ENCODE measurements at regions not wholly inside any gene's neighbourhood (a gene's known extent, or its start where the extent isn't known, plus 50 kb on each side); places are given as distances from the start of the nearest gene placed in this dataset.

GRCh38 chr6:113457751-113458150 is 399.4 kb upstream of the MARCKS start:
- TF ChIP-seq, protein P1, sequence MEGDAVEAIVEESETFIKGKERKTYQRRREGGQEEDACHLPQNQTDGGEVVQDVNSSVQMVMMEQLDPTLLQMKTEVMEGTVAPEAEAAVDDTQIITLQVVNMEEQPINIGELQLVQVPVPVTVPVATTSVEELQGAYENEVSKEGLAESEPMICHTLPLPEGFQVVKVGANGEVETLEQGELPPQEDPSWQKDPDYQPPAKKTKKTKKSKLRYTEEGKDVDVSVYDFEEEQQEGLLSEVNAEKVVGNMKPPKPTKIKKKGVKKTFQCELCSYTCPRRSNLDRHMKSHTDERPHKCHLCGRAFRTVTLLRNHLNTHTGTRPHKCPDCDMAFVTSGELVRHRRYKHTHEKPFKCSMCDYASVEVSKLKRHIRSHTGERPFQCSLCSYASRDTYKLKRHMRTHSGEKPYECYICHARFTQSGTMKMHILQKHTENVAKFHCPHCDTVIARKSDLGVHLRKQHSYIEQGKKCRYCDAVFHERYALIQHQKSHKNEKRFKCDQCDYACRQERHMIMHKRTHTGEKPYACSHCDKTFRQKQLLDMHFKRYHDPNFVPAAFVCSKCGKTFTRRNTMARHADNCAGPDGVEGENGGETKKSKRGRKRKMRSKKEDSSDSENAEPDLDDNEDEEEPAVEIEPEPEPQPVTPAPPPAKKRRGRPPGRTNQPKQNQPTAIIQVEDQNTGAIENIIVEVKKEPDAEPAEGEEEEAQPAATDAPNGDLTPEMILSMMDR (conservative IDR thresholded peaks at IDR 0.05) = no peak
- no peak overlapping the region for H3K27ac ChIP-seq

DNA sequence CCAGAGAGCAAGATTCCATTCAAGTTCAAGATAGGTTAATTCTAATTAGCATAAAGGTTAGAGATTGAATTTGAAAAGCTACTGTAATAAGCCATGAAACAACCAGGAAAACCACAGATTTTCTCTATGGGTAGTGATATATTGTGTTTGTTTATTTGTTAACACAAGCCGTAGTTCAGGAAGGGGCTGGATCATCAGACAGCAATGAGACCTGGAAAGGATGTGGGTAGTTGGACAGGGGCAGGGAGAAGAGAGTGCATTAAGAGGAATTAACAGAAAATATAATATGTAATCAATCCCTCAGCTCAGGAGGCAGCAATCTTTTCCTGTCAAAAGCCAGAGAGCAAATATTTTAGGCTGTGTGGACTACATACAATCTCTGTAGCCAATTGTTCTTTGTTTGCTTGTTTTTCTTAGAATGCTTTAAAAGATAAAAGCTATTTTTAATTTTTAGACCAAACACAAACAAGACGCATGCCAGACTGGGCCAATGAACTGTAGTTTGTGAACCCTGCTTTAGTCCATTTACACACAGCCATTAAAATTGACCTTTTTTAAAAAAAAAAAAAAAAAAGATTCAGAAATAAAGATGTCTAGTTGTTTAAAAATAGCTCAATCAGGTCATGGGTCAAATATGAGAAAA is 398.7 kb upstream of the MARCKS start:
- H3K27ac ChIP-seq = no peak overlapping the region

DNA sequence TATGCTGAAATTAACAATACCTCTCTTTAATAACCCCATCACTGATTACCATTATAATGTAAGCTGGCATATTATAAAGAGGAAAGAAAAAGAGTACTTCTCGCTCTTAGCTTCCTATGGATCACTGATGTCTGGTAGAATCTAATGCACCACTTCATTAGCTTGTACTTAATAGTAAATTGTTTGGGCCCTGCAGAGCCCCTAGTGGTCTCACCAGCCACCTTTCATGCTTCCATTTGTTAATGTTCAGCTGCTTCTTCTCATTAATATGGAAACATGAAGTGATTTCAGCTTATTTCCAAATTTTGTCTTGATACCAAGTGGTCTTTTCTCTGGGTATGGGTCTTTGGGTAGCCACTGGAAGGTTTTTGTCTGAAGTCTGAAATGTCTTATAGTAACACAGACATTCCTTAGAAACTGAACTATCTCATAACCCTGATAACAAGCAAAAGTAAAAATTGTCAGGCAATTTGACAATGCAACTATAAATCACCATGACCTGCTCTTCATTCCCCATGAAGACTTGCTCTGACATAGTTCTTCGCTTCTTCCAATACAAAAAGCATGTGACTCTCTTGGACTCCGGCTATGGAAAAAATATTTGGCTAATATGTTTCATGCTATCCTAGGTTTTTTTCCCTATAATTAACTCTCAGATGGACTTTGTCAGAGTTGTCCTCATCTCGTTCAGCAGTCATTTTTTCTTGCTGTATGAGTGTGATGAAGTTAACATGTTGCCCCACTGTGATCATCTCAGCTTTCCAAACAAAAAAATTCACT is 395.8 kb upstream of the MARCKS start:
- TF ChIP-seq, protein P1 (conservative IDR thresholded peaks at IDR 0.05) = peak; percentile 30; the same call in 1 of the 2 replicates
- H3K27ac ChIP-seq = no peak overlapping the region

More for the DNA sequence above, 398.7 kb upstream of the MARCKS start:
- TF ChIP-seq, protein P1 (conservative IDR thresholded peaks at IDR 0.05) = no peak

DNA sequence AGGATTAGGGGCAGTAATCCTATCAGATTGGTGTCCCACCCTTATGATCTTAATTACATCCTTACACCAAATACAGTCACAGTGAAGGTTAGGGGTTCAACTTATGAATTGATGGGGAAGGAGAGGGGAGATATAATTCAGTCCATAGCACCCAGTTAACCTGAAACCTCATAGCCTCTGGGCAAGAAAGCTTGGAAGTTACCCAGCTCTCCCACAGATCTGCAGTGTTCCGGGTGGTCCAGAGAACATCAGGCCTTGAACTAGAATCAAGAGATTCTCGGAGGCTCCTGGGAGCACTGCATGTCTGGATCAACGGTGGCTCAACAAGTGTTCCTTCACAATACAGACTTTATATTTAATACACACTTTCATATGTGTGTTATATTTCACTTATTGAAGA is 392.6 kb upstream of the MARCKS start:
- TF ChIP-seq, protein P1 (conservative IDR thresholded peaks at IDR 0.05) = no peak
- no peak overlapping the region for H3K27ac ChIP-seq

DNA sequence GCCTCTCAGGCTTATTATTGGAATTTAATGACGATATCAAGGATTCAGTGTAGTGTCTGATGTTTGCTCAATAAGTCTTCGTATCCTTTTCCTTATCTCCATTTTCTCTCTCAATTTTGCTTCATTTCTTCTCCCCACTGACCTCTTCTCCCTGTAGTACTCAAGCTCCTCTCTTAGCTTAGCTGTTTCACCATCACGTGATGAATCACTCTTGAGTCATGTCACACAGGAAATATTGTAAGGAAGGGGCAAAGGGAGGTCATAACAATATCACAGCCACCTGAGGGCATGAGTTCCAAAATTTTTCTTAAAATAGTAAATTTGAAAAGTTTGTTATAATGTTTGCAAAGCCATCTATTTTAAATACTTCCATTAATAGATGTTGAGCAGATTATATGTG is 392.2 kb upstream of the MARCKS start:
- TF ChIP-seq, protein P1 (conservative IDR thresholded peaks at IDR 0.05) = no peak
- no peak overlapping the region for H3K27ac ChIP-seq

GRCh38 chr6:113466526-113466925 is 390.6 kb upstream of the MARCKS start:
- TF ChIP-seq, protein P1 (conservative IDR thresholded peaks at IDR 0.05) = no peak
- no peak overlapping the region for H3K27ac ChIP-seq

GRCh38 chr6:113475392-113475791 is 381.8 kb upstream of the MARCKS start:
- no peak overlapping the region for H3K27ac ChIP-seq
- TF ChIP-seq, protein P1 (conservative IDR thresholded peaks at IDR 0.05) = no peak
